ENCODE measurements at regions not wholly inside any gene's neighbourhood (a gene's known extent, or its start where the extent isn't known, plus 50 kb on each side); places are given as distances from the start of the nearest gene placed in this dataset.

DNA sequence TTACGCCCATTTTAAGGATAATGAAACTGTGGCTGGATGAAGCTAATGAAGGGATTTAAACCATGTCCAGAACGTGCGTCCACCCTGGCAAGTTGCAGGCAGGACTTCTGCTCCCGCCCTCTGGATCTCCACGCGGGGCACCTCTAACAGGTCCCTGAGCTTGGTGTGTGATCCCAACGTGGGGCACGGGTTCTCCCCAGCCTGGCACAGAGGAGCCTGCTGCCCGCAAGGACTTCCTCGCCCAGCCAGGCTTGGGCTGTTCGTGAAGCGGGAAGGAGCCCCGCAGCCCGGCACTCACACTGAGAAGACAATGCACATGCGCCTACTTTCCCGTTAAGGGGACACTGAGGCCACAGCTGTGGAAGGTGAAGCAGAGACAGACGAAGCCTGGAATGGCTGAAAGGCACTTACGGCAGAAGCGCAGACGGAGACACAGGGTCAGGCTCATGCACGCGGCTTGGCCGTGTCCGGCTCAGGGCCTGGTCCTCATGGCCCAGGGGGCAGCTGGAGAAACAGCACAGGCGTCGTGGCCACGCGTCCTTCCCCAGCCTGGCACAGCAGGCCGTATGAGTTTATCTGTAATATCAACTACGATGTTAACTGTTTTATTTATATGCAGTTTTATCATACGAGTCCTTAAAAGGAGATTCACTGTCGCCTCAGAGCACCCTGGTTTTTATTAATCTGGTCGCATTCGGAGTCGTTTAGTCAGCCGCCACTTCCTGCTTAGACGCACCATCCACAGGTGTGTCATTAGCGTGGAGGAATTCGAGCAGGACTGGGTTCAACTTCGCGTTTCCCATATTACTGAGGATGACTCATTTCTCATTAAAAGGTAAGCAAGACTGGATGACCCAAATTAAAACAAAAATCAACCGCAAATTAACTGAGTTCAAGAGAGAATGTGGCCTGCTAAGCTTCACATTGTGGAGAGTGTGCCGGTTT is 835.9 kb downstream of the GALR1 start:
- TF ChIP-seq POLR2A (IDR thresholded peaks at IDR 0.05; ENCODE audit: low read depth, low read length) (no peak), POLR2AphosphoS5 (IDR thresholded peaks at IDR 0.05; ENCODE audit: low read depth, low read length) (no peak), TAF1 (IDR thresholded peaks at IDR 0.05; ENCODE audit: borderline replicate concordance, low read depth, low read length) (no peak)

Measured in GM12892 (cell line).